ENCODE measurements at regions not wholly inside any gene's neighbourhood (a gene's known extent, or its start where the extent isn't known, plus 50 kb on each side); places are given as distances from the start of the nearest gene placed in this dataset.

DNA sequence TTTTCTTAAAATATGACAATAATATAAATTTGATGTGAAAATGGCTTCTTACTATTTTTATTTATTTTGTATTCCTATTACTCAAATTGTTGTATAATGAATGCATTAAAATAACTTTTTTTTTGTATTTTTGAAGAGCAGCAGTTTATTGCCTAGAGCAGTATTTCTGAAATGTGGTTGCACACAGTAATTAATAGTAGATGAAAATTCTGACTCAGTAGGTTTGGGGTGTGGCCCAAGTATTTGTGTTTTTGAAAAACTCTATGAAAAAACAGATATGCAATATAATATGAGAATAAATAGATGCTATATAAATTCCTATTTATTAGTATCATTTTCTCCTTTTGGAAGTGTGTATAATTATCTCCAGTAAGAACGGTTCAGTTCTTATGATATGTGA is 2225.3 kb upstream of the C9orf72 start:
- 100% methylated on average over 1 of the region's 1 CpG; no CpG with 5 or more reads in 1 of the 2 experiments for WGBS, 2 experiments (ENCODE audit: insufficient coverage in 1 of 2, insufficient read length in 1 of 2)
- Mint-ChIP-seq H3K27me3 (ENCODE audit: insufficient read depth) (no peaks in the 10 kb centered on the region), H3K9me3 (no peaks in the 10 kb centered on the region), H3K27ac (no peak overlapping the region), H3K4me3 (no peak overlapping the region), H3K4me1 (no peaks in the 10 kb centered on the region), H3K36me3 (ENCODE audit: low read depth) (no peaks in the 10 kb centered on the region)
- Histone ChIP-seq H3K27me3 (ENCODE audit: control insufficient read depth, insufficient read depth, low read length, poor library complexity, severe bottlenecking) (no peaks in the 10 kb centered on the region), H3K4me1 (ENCODE audit: control insufficient read depth, insufficient read depth, low read length) (no peaks in the 10 kb centered on the region), H3K9ac (ENCODE audit: extremely low read depth, low read length, poor library complexity, severe bottlenecking) (no peak overlapping the region), H3K4me3 (ENCODE audit: low read length) (no peak overlapping the region), H3K9me3 (ENCODE audit: control insufficient read depth, low read length) (no peaks in the 10 kb centered on the region), H3K27ac (ENCODE audit: low read depth, low read length) (no peak overlapping the region), H3K36me3 (ENCODE audit: control insufficient read depth, insufficient read depth, low read length) (no peaks in the 10 kb centered on the region)
- DNase-seq: no peak
- TF ChIP-seq, protein P1, sequence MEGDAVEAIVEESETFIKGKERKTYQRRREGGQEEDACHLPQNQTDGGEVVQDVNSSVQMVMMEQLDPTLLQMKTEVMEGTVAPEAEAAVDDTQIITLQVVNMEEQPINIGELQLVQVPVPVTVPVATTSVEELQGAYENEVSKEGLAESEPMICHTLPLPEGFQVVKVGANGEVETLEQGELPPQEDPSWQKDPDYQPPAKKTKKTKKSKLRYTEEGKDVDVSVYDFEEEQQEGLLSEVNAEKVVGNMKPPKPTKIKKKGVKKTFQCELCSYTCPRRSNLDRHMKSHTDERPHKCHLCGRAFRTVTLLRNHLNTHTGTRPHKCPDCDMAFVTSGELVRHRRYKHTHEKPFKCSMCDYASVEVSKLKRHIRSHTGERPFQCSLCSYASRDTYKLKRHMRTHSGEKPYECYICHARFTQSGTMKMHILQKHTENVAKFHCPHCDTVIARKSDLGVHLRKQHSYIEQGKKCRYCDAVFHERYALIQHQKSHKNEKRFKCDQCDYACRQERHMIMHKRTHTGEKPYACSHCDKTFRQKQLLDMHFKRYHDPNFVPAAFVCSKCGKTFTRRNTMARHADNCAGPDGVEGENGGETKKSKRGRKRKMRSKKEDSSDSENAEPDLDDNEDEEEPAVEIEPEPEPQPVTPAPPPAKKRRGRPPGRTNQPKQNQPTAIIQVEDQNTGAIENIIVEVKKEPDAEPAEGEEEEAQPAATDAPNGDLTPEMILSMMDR (conservative IDR thresholded peaks at IDR 0.05): no peak

DNA sequence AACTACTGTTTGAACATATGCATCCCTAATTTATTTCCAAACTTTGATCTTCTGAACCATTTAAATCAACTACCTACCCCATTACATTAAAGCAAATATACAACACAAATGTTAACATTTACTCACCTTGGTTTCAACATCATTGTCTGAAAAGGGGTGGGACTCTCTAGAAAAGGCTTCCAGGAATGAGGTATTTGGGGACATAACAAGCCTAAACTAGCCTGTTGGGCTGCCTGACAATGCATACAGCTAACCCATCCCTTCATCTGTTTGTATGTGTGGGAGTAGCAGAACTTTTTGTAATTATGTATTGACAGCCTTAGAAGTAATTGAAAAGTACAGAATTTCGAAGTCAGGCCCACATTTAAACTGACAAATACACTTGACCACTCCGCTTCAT is 2225.9 kb upstream of the C9orf72 start:
- H3K4me1 ChIP-seq (ENCODE audit: control insufficient read depth, insufficient read depth, low read length): no peaks in the 10 kb centered on the region
- Mint-ChIP-seq H3K4me1 (no peaks in the 10 kb centered on the region), H3K36me3 (ENCODE audit: low read depth) (no peaks in the 10 kb centered on the region), H3K27ac (no peak overlapping the region), H3K27me3 (ENCODE audit: insufficient read depth) (no peaks in the 10 kb centered on the region), H3K9me3 (no peaks in the 10 kb centered on the region), H3K4me3 (no peak overlapping the region)
- DNase-seq: no peak
- TF ChIP-seq, protein P1 (conservative IDR thresholded peaks at IDR 0.05): no peak
- 100% methylated on average over 2 of the region's 2 CpGs; no CpG with 5 or more reads in 1 of the 2 experiments for WGBS, 2 experiments (ENCODE audit: insufficient coverage in 1 of 2, insufficient read length in 1 of 2)
- H3K27ac ChIP-seq (ENCODE audit: low read depth, low read length): no peak overlapping the region
- no peaks in the 10 kb centered on the region for H3K9me3 ChIP-seq (ENCODE audit: control insufficient read depth, low read length)
- no peak overlapping the region for H3K4me3 ChIP-seq (ENCODE audit: low read length)
- H3K9ac ChIP-seq (ENCODE audit: extremely low read depth, low read length, poor library complexity, severe bottlenecking): no peak overlapping the region
- no peaks in the 10 kb centered on the region for H3K36me3 ChIP-seq (ENCODE audit: control insufficient read depth, insufficient read depth, low read length)
- H3K27me3 ChIP-seq (ENCODE audit: control insufficient read depth, insufficient read depth, low read length, poor library complexity, severe bottlenecking): no peaks in the 10 kb centered on the region

DNA sequence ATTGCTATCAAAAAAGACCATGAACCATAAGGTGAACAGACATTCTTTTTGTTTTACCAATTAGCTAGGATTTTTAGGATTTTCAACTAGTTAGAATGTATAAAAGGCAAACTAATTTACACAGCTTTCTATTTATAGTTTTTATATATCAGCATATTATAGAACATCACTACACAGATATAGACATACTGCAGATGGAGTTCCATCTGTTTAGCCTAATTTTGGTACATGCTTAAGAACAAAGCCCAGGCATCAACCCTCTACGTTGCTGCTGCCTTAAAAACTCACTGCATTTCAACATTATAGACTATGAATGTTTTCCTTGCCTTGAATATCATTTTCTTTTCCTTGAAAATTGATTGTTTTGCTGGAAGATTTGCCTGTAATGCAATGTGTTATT is 2227.5 kb upstream of the C9orf72 start:
- Histone ChIP-seq H3K27me3 (ENCODE audit: control insufficient read depth, insufficient read depth, low read length, poor library complexity, severe bottlenecking) (no peaks in the 10 kb centered on the region), H3K9ac (ENCODE audit: extremely low read depth, low read length, poor library complexity, severe bottlenecking) (no peak overlapping the region), H3K36me3 (ENCODE audit: control insufficient read depth, insufficient read depth, low read length) (no peaks in the 10 kb centered on the region), H3K4me3 (ENCODE audit: low read length) (no peak overlapping the region), H3K4me1 (ENCODE audit: control insufficient read depth, insufficient read depth, low read length) (no peaks in the 10 kb centered on the region), H3K27ac (ENCODE audit: low read depth, low read length) (no peak overlapping the region), H3K9me3 (ENCODE audit: control insufficient read depth, low read length) (no peaks in the 10 kb centered on the region)
- Mint-ChIP-seq H3K27me3 (ENCODE audit: insufficient read depth) (no peaks in the 10 kb centered on the region), H3K27ac (no peak overlapping the region), H3K4me1 (no peaks in the 10 kb centered on the region), H3K36me3 (ENCODE audit: low read depth) (no peaks in the 10 kb centered on the region), H3K4me3 (no peak overlapping the region), H3K9me3 (no peaks in the 10 kb centered on the region)
- DNase-seq: no peak
- 95% methylated on average over 1 of the region's 1 CpG; no CpG with 5 or more reads in 1 of the 2 experiments for WGBS, 2 experiments (ENCODE audit: insufficient coverage in 1 of 2, insufficient read length in 1 of 2)
- TF ChIP-seq, protein P1 (conservative IDR thresholded peaks at IDR 0.05): no peak
